ENCODE measurements at regions not wholly inside any gene's neighbourhood (a gene's known extent, or its start where the extent isn't known, plus 50 kb on each side); places are given as distances from the start of the nearest gene placed in this dataset.

DNA sequence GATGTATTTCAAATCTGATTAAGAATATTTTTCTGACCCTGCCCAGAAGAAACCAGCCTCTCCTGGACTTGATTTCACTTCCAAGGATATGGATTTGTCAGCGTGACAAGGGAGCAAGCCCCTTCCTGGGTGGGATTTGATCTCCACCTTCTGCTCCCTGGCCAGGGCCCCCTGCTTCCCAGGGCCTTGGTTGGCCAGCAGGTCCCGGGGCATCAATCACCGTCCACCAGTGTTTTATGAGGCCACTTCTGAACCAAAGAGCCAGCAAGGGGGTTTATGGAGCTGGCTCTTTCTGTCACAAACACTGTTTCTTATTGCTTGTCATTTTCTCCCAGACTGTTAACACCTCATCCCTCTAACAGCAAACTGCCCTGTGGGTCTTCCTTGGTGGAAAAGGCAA is 320.5 kb upstream of the SKOR2 start:
- no peak for TF ChIP-seq EZH2phosphoT487 (IDR thresholded peaks at IDR 0.05; ENCODE audit: low read length)
- no peak for TF ChIP-seq EZH2 (optimal IDR thresholded peaks at IDR 0.05; ENCODE audit: low read depth, low read length)
- TF ChIP-seq, protein P1, sequence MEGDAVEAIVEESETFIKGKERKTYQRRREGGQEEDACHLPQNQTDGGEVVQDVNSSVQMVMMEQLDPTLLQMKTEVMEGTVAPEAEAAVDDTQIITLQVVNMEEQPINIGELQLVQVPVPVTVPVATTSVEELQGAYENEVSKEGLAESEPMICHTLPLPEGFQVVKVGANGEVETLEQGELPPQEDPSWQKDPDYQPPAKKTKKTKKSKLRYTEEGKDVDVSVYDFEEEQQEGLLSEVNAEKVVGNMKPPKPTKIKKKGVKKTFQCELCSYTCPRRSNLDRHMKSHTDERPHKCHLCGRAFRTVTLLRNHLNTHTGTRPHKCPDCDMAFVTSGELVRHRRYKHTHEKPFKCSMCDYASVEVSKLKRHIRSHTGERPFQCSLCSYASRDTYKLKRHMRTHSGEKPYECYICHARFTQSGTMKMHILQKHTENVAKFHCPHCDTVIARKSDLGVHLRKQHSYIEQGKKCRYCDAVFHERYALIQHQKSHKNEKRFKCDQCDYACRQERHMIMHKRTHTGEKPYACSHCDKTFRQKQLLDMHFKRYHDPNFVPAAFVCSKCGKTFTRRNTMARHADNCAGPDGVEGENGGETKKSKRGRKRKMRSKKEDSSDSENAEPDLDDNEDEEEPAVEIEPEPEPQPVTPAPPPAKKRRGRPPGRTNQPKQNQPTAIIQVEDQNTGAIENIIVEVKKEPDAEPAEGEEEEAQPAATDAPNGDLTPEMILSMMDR (IDR thresholded peaks at IDR 0.05; ENCODE audit: low read length) = no peak
- Histone ChIP-seq H3K9me3 (replicated peaks; ENCODE audit: insufficient read depth, low read length) (no peaks in the 10 kb centered on the region), H3K27ac (ENCODE audit: low read length) (no peak overlapping the region), H3K4me3 (ENCODE audit: low read length) (no peak overlapping the region), H4K20me1 (ENCODE audit: insufficient read depth, low read length) (no peaks in the 10 kb centered on the region), H3K4me2 (ENCODE audit: low read depth, low read length) (no peak overlapping the region), H3K36me3 (replicated peaks; ENCODE audit: insufficient read depth, low read length) (no peaks in the 10 kb centered on the region), H2AFZ (ENCODE audit: low read length) (no peak overlapping the region), H3K27me3 (replicated peaks; ENCODE audit: insufficient read depth, low read length) (no peaks in the 10 kb centered on the region), H3K9me2 (replicated peaks; ENCODE audit: insufficient read depth, low read length) (no peaks in the 10 kb centered on the region), H3K79me2 (ENCODE audit: low read length) (no peaks in the 10 kb centered on the region), H3K4me1 (ENCODE audit: low read length) (no peaks in the 10 kb centered on the region), H3F3A (ENCODE audit: insufficient read depth, low read length) (no peaks in the 10 kb centered on the region), H3K9ac (ENCODE audit: low read length) (no peak overlapping the region)
- no peak for DNase-seq

DNA sequence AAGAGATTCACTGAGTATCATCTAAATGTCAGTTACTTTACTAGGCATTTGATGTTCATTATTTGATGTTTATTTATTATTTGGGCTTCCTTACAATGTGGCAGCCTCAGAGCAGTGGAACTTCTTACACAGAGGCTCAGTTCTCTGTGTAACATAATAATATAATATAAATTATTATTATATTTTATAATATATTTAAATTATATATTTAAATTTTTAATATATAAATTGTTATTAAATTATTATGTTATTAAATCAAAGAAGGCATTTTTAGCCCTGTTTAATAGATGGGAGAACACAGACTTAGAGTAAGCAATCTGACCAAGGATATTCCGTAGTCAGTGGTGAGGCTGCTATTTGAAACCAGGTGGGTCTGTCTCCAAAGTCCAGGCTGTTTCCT is 315.3 kb upstream of the SKOR2 start:
- TF ChIP-seq, protein P1 (IDR thresholded peaks at IDR 0.05; ENCODE audit: low read length) = no peak
- TF ChIP-seq EZH2 (optimal IDR thresholded peaks at IDR 0.05; ENCODE audit: low read depth, low read length) (no peak), EZH2phosphoT487 (IDR thresholded peaks at IDR 0.05; ENCODE audit: low read length) (no peak)
- Histone ChIP-seq H3K79me2 (ENCODE audit: low read length) (no peaks in the 10 kb centered on the region), H4K20me1 (ENCODE audit: insufficient read depth, low read length) (no peaks in the 10 kb centered on the region), H3K27me3 (replicated peaks; ENCODE audit: insufficient read depth, low read length) (no peaks in the 10 kb centered on the region), H3F3A (ENCODE audit: insufficient read depth, low read length) (no peaks in the 10 kb centered on the region), H3K27ac (ENCODE audit: low read length) (no peak overlapping the region), H3K9me2 (replicated peaks; ENCODE audit: insufficient read depth, low read length) (no peaks in the 10 kb centered on the region), H3K4me2 (ENCODE audit: low read depth, low read length) (no peak overlapping the region), H3K36me3 (replicated peaks; ENCODE audit: insufficient read depth, low read length) (no peaks in the 10 kb centered on the region), H3K4me1 (ENCODE audit: low read length) (no peaks in the 10 kb centered on the region), H3K9me3 (replicated peaks; ENCODE audit: insufficient read depth, low read length) (no peaks in the 10 kb centered on the region), H3K4me3 (ENCODE audit: low read length) (no peak overlapping the region), H3K9ac (ENCODE audit: low read length) (no peak overlapping the region), H2AFZ (ENCODE audit: low read length) (no peak overlapping the region)
- no peak for DNase-seq

DNA sequence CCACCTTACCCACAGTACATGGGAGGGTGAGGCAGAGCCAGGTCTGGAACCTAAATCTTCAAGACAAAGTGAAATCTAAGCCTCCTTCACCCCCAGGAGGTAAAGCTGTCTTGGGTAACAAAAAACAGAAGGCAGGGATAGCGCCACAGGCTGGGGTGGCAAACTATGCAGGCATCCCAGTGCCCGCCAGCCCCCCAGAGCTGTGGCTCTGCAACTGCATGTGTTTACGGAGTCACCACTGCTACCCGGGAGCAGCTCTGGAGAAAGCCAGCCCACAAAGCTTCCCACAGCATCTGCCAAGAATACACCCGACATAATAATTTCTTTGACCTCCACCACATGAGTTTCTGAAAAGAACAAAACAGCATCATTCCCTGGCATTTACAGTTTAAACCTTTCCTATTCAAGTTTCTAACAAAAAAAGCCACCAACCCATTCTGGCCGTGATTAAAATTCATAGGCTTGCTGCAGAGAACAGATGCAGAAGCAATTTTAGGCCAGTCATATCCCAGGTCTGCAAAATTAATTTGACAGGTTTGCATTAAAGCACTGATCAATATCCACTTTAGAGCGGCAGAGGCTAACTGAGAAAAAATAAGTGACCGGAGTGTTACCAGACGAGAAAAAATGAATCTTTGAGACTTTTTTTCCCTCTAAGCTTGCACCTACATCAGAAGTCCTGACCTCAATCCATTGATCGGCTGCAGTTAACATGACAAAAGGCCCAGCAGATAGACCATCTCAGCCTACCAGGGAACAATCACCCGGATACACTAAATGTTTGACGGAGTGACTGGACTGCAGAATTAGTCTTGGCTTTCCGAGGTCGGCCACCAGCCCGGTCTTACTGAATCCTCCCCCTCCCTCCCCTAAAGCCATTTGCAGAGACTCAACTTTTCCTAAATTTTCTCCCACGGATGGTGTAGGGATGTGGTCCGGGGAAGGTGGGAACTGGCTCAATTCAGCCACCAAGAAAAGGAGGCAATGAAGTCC is 309.6 kb upstream of the SKOR2 start:
- H3K27ac ChIP-seq (ENCODE audit: low read length) = no peak overlapping the region
- H3K9ac ChIP-seq (ENCODE audit: low read length) = no peak overlapping the region
- no peaks in the 10 kb centered on the region for H3K27me3 ChIP-seq (replicated peaks; ENCODE audit: insufficient read depth, low read length)
- no peaks in the 10 kb centered on the region for H3K36me3 ChIP-seq (replicated peaks; ENCODE audit: insufficient read depth, low read length)
- H3K4me3 ChIP-seq (ENCODE audit: low read length) = no peak overlapping the region
- no peaks in the 10 kb centered on the region for H4K20me1 ChIP-seq (ENCODE audit: insufficient read depth, low read length)
- no peaks in the 10 kb centered on the region for H3K9me3 ChIP-seq (replicated peaks; ENCODE audit: insufficient read depth, low read length)
- DNase-seq = no peak
- no peaks in the 10 kb centered on the region for H3K4me1 ChIP-seq (ENCODE audit: low read length)
- no peaks in the 10 kb centered on the region for H3F3A ChIP-seq (ENCODE audit: insufficient read depth, low read length)
- no peaks in the 10 kb centered on the region for H3K79me2 ChIP-seq (ENCODE audit: low read length)
- TF ChIP-seq EZH2 (optimal IDR thresholded peaks at IDR 0.05; ENCODE audit: low read depth, low read length) (no peak), EZH2phosphoT487 (IDR thresholded peaks at IDR 0.05; ENCODE audit: low read length) (no peak)
- TF ChIP-seq, protein P1 (IDR thresholded peaks at IDR 0.05; ENCODE audit: low read length) = no peak
- H2AFZ ChIP-seq (ENCODE audit: low read length) = no peak overlapping the region
- H3K9me2 ChIP-seq (replicated peaks; ENCODE audit: insufficient read depth, low read length) = no peaks in the 10 kb centered on the region
- H3K4me2 ChIP-seq (ENCODE audit: low read depth, low read length) = no peak overlapping the region

Data from MM.1S (cell line).